C4-2B (cell line): ENCODE measurements at regions not wholly inside any gene's neighbourhood (a gene's known extent, or its start where the extent isn't known, plus 50 kb on each side); places are given as distances from the start of the nearest gene placed in this dataset.

Experiments
- ZFX ChIP-seq: fragments of 450-650 bp; IDR thresholded peaks from 2 replicates; pipeline ENCODE4 v1.6.1; 2017
- TF ChIP-seq, protein P1 (sequence below): fragments of 450-650 bp; conservative IDR thresholded peaks from 2 replicates; pipeline ENCODE4 v1.5.1; 2017; ENCODE audit warnings: mild to moderate bottlenecking

DNA sequence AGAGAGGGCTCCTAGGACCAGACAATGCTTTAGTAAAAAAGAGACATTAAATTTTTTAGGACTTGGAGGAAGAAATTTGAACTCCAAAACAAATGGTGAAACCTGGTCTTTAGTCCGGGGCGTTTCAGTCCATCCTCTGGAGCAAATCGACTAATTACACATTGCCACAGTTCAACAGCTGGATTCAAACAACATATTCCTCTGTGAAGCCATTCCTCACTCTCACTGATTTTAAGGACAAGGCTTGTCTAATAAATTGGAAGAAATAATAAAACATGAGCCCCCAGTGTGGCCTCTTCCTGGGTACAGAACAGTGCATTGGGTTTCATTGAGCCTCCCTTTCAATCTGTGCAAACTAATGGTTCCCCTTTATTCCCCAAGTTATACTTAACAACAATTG lies 165.1 kb downstream of the UCK2 start:
- TF ChIP-seq, protein P1, sequence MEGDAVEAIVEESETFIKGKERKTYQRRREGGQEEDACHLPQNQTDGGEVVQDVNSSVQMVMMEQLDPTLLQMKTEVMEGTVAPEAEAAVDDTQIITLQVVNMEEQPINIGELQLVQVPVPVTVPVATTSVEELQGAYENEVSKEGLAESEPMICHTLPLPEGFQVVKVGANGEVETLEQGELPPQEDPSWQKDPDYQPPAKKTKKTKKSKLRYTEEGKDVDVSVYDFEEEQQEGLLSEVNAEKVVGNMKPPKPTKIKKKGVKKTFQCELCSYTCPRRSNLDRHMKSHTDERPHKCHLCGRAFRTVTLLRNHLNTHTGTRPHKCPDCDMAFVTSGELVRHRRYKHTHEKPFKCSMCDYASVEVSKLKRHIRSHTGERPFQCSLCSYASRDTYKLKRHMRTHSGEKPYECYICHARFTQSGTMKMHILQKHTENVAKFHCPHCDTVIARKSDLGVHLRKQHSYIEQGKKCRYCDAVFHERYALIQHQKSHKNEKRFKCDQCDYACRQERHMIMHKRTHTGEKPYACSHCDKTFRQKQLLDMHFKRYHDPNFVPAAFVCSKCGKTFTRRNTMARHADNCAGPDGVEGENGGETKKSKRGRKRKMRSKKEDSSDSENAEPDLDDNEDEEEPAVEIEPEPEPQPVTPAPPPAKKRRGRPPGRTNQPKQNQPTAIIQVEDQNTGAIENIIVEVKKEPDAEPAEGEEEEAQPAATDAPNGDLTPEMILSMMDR, result no peak
- no peak for TF ChIP-seq ZFX
